GM19372 (cell line): ENCODE measurements at regions not wholly inside any gene's neighbourhood (a gene's known extent, or its start where the extent isn't known, plus 50 kb on each side); places are given as distances from the start of the nearest gene placed in this dataset.
A peak's percentile ranks its signal among the peaks of the same experiment; 100 is the strongest.

Experiments used
- ATAC-seq: cut with Tn5 transposase; IDR thresholded peaks from one replicate; pipeline ENCODE4 v1.9.1; 2021; ENCODE audit warnings: mild to moderate bottlenecking, low read depth, moderate library complexity; ENCODE audit not compliant: unreplicated experiment

- ATAC-seq: no peak
These were observed 587.8 kb upstream of the JAG1 start for GRCh38 chr20:11261533-11262000.

GRCh38 chr20:11266571-11266970, 592.8 kb upstream of the JAG1 start:
- no peak for ATAC-seq

- ATAC-seq: peak; percentile 41
These were observed 593.4 kb upstream of the JAG1 start for GRCh38 chr20:11267131-11267761.

GRCh38 chr20:11267762-11268335, 594.0 kb upstream of the JAG1 start:
- no peak for ATAC-seq

- no peak for ATAC-seq
These were observed 596.8 kb upstream of the JAG1 start for GRCh38 chr20:11270566-11270965.

- ATAC-seq: no peak
These were observed 597.5 kb upstream of the JAG1 start for GRCh38 chr20:11271319-11271718.

GRCh38 chr20:11271920-11272594, 598.3 kb upstream of the JAG1 start:
- ATAC-seq: no peak

- ATAC-seq: no peak
These were observed 600.4 kb upstream of the JAG1 start for GRCh38 chr20:11274141-11274594.

- ATAC-seq: no peak
These were observed 601.9 kb upstream of the JAG1 start for GRCh38 chr20:11275740-11276139.

- ATAC-seq: no peak
These were observed 603.4 kb upstream of the JAG1 start for GRCh38 chr20:11277170-11277569.

GRCh38 chr20:11277858-11278257, 604.1 kb upstream of the JAG1 start:
- no peak for ATAC-seq

- ATAC-seq: no peak
These were observed 604.7 kb upstream of the JAG1 start for GRCh38 chr20:11278461-11278860.

GRCh38 chr20:11281240-11281639, 607.4 kb upstream of the JAG1 start:
- no peak for ATAC-seq

- ATAC-seq: no peak
These were observed 608.0 kb upstream of the JAG1 start for GRCh38 chr20:11281768-11282167.

- no peak for ATAC-seq
These were observed 613.3 kb upstream of the JAG1 start for GRCh38 chr20:11287126-11287525.

- ATAC-seq: no peak
These were observed 621.5 kb upstream of the BTBD3 start for GRCh38 chr20:11296221-11296620.

GRCh38 chr20:11296951-11297350, 620.7 kb upstream of the BTBD3 start:
- ATAC-seq: no peak

- no peak for ATAC-seq
These were observed 616.0 kb upstream of the BTBD3 start for GRCh38 chr20:11301699-11302098.

- no peak for ATAC-seq
These were observed 615.3 kb upstream of the BTBD3 start for GRCh38 chr20:11302436-11302835.

- no peak for ATAC-seq
These were observed 612.9 kb upstream of the BTBD3 start for GRCh38 chr20:11304795-11305194.

GRCh38 chr20:11305406-11305805, 612.3 kb upstream of the BTBD3 start:
- ATAC-seq: no peak
